ENCODE measurements at regions not wholly inside any gene's neighbourhood (a gene's known extent, or its start where the extent isn't known, plus 50 kb on each side); places are given as distances from the start of the nearest gene placed in this dataset.

GRCh38 chr16:52705122-52705521 lies 158.2 kb upstream of the TOX3 start:
- Histone ChIP-seq H3K4me2 (ENCODE audit: low read depth, low read length) (no peak overlapping the region), H3K9ac (ENCODE audit: insufficient read depth, low read depth, low read length) (no peak overlapping the region), H4K20me1 (ENCODE audit: insufficient read depth, low read length) (no peaks in the 10 kb centered on the region), H3K79me2 (ENCODE audit: insufficient read depth, low read length) (no peaks in the 10 kb centered on the region), H3K36me3 (replicated peaks in 1 of 2; ENCODE audit: control insufficient read depth in 1 of 2, insufficient read depth in 2 of 2, low read length in 2 of 2) (no peaks in the 10 kb centered on the region), H3K27ac (ENCODE audit: extremely low read length, insufficient read depth, low read length) (no peak overlapping the region), H2AFZ (ENCODE audit: low read length) (no peak overlapping the region), H3K27me3 (ENCODE audit: control insufficient read depth in 1 of 2, insufficient read depth in 2 of 2, low read length in 2 of 2) (peaks cover 0 to 7% of the 10 kb centered on the region in 2 experiments; a peak in 1 of 5 replicates), H3K4me3 (replicated peaks in 1 of 3; ENCODE audit: insufficient read depth in 1 of 3, low read depth in 2 of 3, low read length in 3 of 3) (no peak overlapping the region), H3K4me1 (ENCODE audit: insufficient read depth, low read length) (no peaks in the 10 kb centered on the region), H3K9me3 (ENCODE audit: low read length) (no peaks in the 10 kb centered on the region)
- 17% methylated on average over 5 of the region's 5 CpGs for WGBS (ENCODE audit: low lambda C conversion rate)
- POLR2A ChIA-PET = no interaction called here
- DNase-seq (ENCODE audit: low spot score) = no peak
- no peak for ATAC-seq
- no peak for TF ChIP-seq CEBPG (CRISPR knock-in tag; IDR thresholded peaks at IDR 0.05)
- no peak for TF ChIP-seq ZNF879 (CRISPR knock-in tag; IDR thresholded peaks at IDR 0.05)
- no peak for TF ChIP-seq CBX1 (IDR thresholded peaks at IDR 0.05; ENCODE audit: low read depth)
- TF ChIP-seq ZFX (CRISPR knock-in tag; IDR thresholded peaks at IDR 0.05; ENCODE audit: low read depth) = no peak
- no peak for TF ChIP-seq ETV6 (CRISPR knock-in tag; conservative IDR thresholded peaks at IDR 0.05)
- no peak for TF ChIP-seq ZFP36 (IDR thresholded peaks at IDR 0.05; ENCODE audit: borderline replicate concordance, low read depth, low read length, partially characterized antibody)
- no peak for TF ChIP-seq ETS1 (CRISPR knock-in tag; IDR thresholded peaks at IDR 0.05)
- TF ChIP-seq ZNF597 (CRISPR knock-in tag; IDR thresholded peaks at IDR 0.05) = no peak
- TF ChIP-seq GZF1 (CRISPR knock-in tag; IDR thresholded peaks at IDR 0.05) = no peak
- no peak for TF ChIP-seq ZSCAN21 (CRISPR knock-in tag; IDR thresholded peaks at IDR 0.05; ENCODE audit: borderline replicate concordance)
- TF ChIP-seq TEAD3 (CRISPR knock-in tag; optimal IDR thresholded peaks at IDR 0.05; ENCODE audit: borderline replicate concordance) = no peak
- CTCF ChIA-PET (ENCODE audit: low intra/inter-chr PET ratio, low total read pairs) = no interaction called here
- in situ Hi-C loops (cut with HindIII; ENCODE audit: extremely low pct_ligation_motif_present, low pct_unique_long_range_greater_than_20kb) = no loop called here
- FAIRE-seq = no peak
- intact Hi-C loops (cut with micrococcal nuclease; ENCODE audit: unreplicated experiment) = no loop called here
- no TSS peak for BruUV-seq (replicated peaks)
